ENCODE measurements at regions not wholly inside any gene's neighbourhood (a gene's known extent, or its start where the extent isn't known, plus 50 kb on each side); places are given as distances from the start of the nearest gene placed in this dataset.

GRCh38 chr1:214847071-214847810, 235.3 kb upstream of the KCNK2 start:
- no peak overlapping the region for H3K4me3 ChIP-seq
- DNase-seq (ENCODE audit: low spot score in 2 of 2): no peak
- H3K36me3 ChIP-seq: no peaks in the 10 kb centered on the region
- no peak overlapping the region for H3K27ac ChIP-seq
- no peaks in the 10 kb centered on the region for H3K27me3 ChIP-seq
- no peaks in the 10 kb centered on the region for H3K4me1 ChIP-seq
- intact Hi-C loops (cut with DNase I; ENCODE audit: low total_unique reads): no loop called here
- TF ChIP-seq POLR2AphosphoS5 (IDR thresholded peaks at IDR 0.05) (no peak), POLR2A (IDR thresholded peaks at IDR 0.05) (no peak), CTCF (IDR thresholded peaks at IDR 0.05) (no peak)
- peaks cover 5 to 7% of the 10 kb centered on the region in 2 donors for H3K9me3 ChIP-seq

GRCh38 chr1:214848101-214848500, 234.4 kb upstream of the KCNK2 start:
- no peak overlapping the region for H3K27ac ChIP-seq
- intact Hi-C loops (cut with DNase I; ENCODE audit: low total_unique reads): no loop called here
- H3K9me3 ChIP-seq: peaks cover 5 to 7% of the 10 kb centered on the region in 2 donors
- H3K36me3 ChIP-seq: no peaks in the 10 kb centered on the region
- DNase-seq (ENCODE audit: low spot score in 2 of 2): no peak
- no peaks in the 10 kb centered on the region for H3K27me3 ChIP-seq
- H3K4me1 ChIP-seq: no peaks in the 10 kb centered on the region
- no peak for TF ChIP-seq POLR2A (IDR thresholded peaks at IDR 0.05)
- TF ChIP-seq CTCF (IDR thresholded peaks at IDR 0.05): no peak
- TF ChIP-seq POLR2AphosphoS5 (IDR thresholded peaks at IDR 0.05): no peak
- H3K4me3 ChIP-seq: no peak overlapping the region

GRCh38 chr1:214850432-214851050, 232.0 kb upstream of the KCNK2 start:
- TF ChIP-seq CTCF (IDR thresholded peaks at IDR 0.05): no peak
- H3K36me3 ChIP-seq: no peaks in the 10 kb centered on the region
- H3K9me3 ChIP-seq: peaks cover 5 to 7% of the 10 kb centered on the region in 2 donors
- no peak for DNase-seq (ENCODE audit: low spot score in 2 of 2)
- no peak overlapping the region for H3K27ac ChIP-seq
- H3K4me1 ChIP-seq: no peaks in the 10 kb centered on the region
- H3K27me3 ChIP-seq: no peaks in the 10 kb centered on the region
- H3K4me3 ChIP-seq: no peak overlapping the region
- intact Hi-C loops (cut with DNase I; ENCODE audit: low total_unique reads): no loop called here

GRCh38 chr1:214853340-214853739, 229.2 kb upstream of the KCNK2 start:
- intact Hi-C loops (cut with DNase I; ENCODE audit: low total_unique reads): loop anchor here (2.0 kb wide), 1 partner anchor 43 kb away; no protein-coding TSS in a partner anchor
- Histone ChIP-seq H3K36me3 (no peaks in the 10 kb centered on the region), H3K4me3 (no peak overlapping the region), H3K9me3 (peaks cover 5 to 7% of the 10 kb centered on the region in 2 donors), H3K27me3 (no peaks in the 10 kb centered on the region), H3K4me1 (no peaks in the 10 kb centered on the region), H3K27ac (no peak overlapping the region)
- no peak for DNase-seq (ENCODE audit: low spot score in 2 of 2)
- no peak for TF ChIP-seq CTCF (IDR thresholded peaks at IDR 0.05)
- TF ChIP-seq POLR2A (IDR thresholded peaks at IDR 0.05): no peak
- TF ChIP-seq POLR2AphosphoS5 (IDR thresholded peaks at IDR 0.05): no peak

- no peak for DNase-seq (ENCODE audit: low spot score in 2 of 2)
- Histone ChIP-seq H3K27ac (no peak overlapping the region), H3K4me3 (no peak overlapping the region), H3K27me3 (no peaks in the 10 kb centered on the region), H3K4me1 (no peaks in the 10 kb centered on the region), H3K36me3 (no peaks in the 10 kb centered on the region), H3K9me3 (peaks cover 5 to 7% of the 10 kb centered on the region in 2 donors)
- intact Hi-C loops (cut with DNase I; ENCODE audit: low total_unique reads): no loop called here
- TF ChIP-seq POLR2AphosphoS5 (IDR thresholded peaks at IDR 0.05) (no peak), POLR2A (IDR thresholded peaks at IDR 0.05) (no peak), CTCF (IDR thresholded peaks at IDR 0.05) (no peak)
Observed at GRCh38 chr1:214854126-214854875, 228.2 kb upstream of the KCNK2 start.

All from breast epithelium (tissue), 4 donors.